K562 (cell line): ENCODE measurements at regions not wholly inside any gene's neighbourhood (a gene's known extent, or its start where the extent isn't known, plus 50 kb on each side); places are given as distances from the start of the nearest gene placed in this dataset.

Source experiments
- ATAC-seq: fragments of 200-7000 bp; cut with Tn5 transposase; 3 replicates; pipeline ENCODE4 v1.9.1; 2020; ENCODE audit warnings: moderate library complexity
- BruUV-seq: library from RNA; stranded (reverse); fragments of 400-500 nt; replicated peaks from 2 replicates; lab custom pipeline; 2021; lab: Mats Ljungman, UMichigan
- CTCF ChIA-PET: fragments of 300-600 bp; formaldehyde crosslinking; extraction: SDS; loops from one replicate; lab custom pipeline; 2021; ENCODE audit warnings: low intra/inter-chr PET ratio; lab: Yijun Ruan, JAX
- POLR2A ChIA-PET: fragments of 300-600, 350-650 bp; sonication (Branson Sonifier 250); formaldehyde crosslinking; extraction: SDS; loops from one replicate; lab custom pipeline; 2021; ENCODE audit warnings: antibody characterized with exemption, inconsistent platforms; lab: Yijun Ruan, JAX
- DNase-seq, 4 experiments: peaks; one replicate each; pipeline versions ENCODE4 v3.0.0 to v3.0.0-alpha.2; 2011 to 2018; ENCODE audit warnings: low spot score in 3 of 4, mixed read lengths in 3 of 4; ENCODE audit errors: extremely low read depth in 1 of 4
- FAIRE-seq: peaks from 2 replicates; lab custom pipeline; 2011; peaks lifted over from hg19 to GRCh38; lab: Jason Lieb, UNC
- H2AFZ ChIP-seq: 2 replicates; pipeline ENCODE4 v1.6.0; 2011; ENCODE audit warnings: low read depth, low read length, control low read depth, inconsistent platforms
- H3K27ac ChIP-seq: fragments of 200-600 bp; 3 replicates; pipeline ENCODE4 v1.8.0; 2011; ENCODE audit warnings: low read depth, mild to moderate bottlenecking, control low read depth, inconsistent platforms, low read length, moderate library complexity, mixed read lengths; ENCODE audit errors: extremely low read depth
- H3K27me3 ChIP-seq, 2 experiments: fragments of 300-600 bp in 1 of 2; 2 replicates in 1 of 2; 3 replicates in 1 of 2; pipeline versions ENCODE4 v1.6.0 to v1.8.0; 2011; ENCODE audit warnings: inconsistent platforms in 2 of 2, low read length in 2 of 2, mild to moderate bottlenecking in 1 of 2, mixed read lengths in 1 of 2, moderate library complexity in 1 of 2; ENCODE audit not compliant: control insufficient read depth in 2 of 2, insufficient read depth in 2 of 2
- H3K36me3 ChIP-seq: fragments of 300-600 bp; 3 replicates; pipeline ENCODE4 v1.8.0; 2011; ENCODE audit warnings: mild to moderate bottlenecking, low read length, inconsistent platforms; ENCODE audit not compliant: control insufficient read depth, insufficient read depth
- H3K4me1 ChIP-seq, 2 experiments: fragments of 200-600 bp in 1 of 2; replicated peaks in 1 of 2; 2 replicates in 1 of 2; 3 replicates in 1 of 2; pipeline versions ENCODE4 v1.5.1 to v1.8.0; 2011; ENCODE audit warnings: inconsistent platforms in 2 of 2, low read length in 2 of 2, mild to moderate bottlenecking in 1 of 2, mixed read lengths in 1 of 2, moderate library complexity in 1 of 2; ENCODE audit not compliant: control insufficient read depth in 2 of 2, insufficient read depth in 2 of 2
- H3K4me2 ChIP-seq: 2 replicates; pipeline ENCODE4 v1.6.1; 2011; ENCODE audit warnings: low read length, control low read depth, inconsistent platforms, mixed read lengths; ENCODE audit not compliant: insufficient read depth
- H3K4me3 ChIP-seq: fragments of 200-600 bp; sonication (generic), shearing (Covaris generic); 2 replicates; pipeline ENCODE4 v1.5.1; 2016; ENCODE audit warnings: control low read depth, inconsistent platforms
- H3K79me2 ChIP-seq: fragments of 200-600 bp; 3 replicates; pipeline ENCODE4 v1.8.0; 2011; ENCODE audit warnings: low read length, inconsistent platforms; ENCODE audit not compliant: control insufficient read depth, insufficient read depth
- H3K9ac ChIP-seq, 2 experiments: 2 replicates each; pipeline versions ENCODE4 v1.6.0 to v1.6.1; 2011; ENCODE audit warnings: low read depth in 2 of 2, low read length in 2 of 2, control low read depth in 1 of 2, inconsistent platforms in 1 of 2, mild to moderate bottlenecking in 1 of 2, mixed read lengths in 1 of 2; ENCODE audit not compliant: insufficient read depth in 1 of 2
- H3K9me1 ChIP-seq: one replicate; pipeline ENCODE4 v1.6.0; 2011; ENCODE audit warnings: inconsistent platforms, mild to moderate bottlenecking, low read length, moderate library complexity; ENCODE audit not compliant: control insufficient read depth, insufficient read depth
- H3K9me3 ChIP-seq: replicated peaks from 2 replicates; pipeline ENCODE4 v1.5.1; 2011; ENCODE audit warnings: low read depth, low read length, inconsistent platforms; ENCODE audit not compliant: control insufficient read depth, insufficient read depth
- H4K20me1 ChIP-seq: replicated peaks from 2 replicates; pipeline ENCODE4 v1.6.1; 2011; ENCODE audit warnings: low read length, inconsistent platforms, mixed read lengths; ENCODE audit not compliant: control insufficient read depth, insufficient read depth
- CREM ChIP-seq: IDR thresholded peaks from 2 replicates; pipeline ENCODE4 v1.6.1; 2014; ENCODE audit warnings: antibody characterized with exemption, low read depth
- E4F1 ChIP-seq: fragments of 250-450 bp; sonication (Bioruptor Pico); IDR thresholded peaks from 2 replicates; pipeline ENCODE4 v1.5.0; 2021; ENCODE audit warnings: mild to moderate bottlenecking, borderline replicate concordance
- MTA2 ChIP-seq: fragments of 450-650 bp; IDR thresholded peaks from 2 replicates; pipeline ENCODE4 v1.6.1; 2016; ENCODE audit warnings: low read depth
- MYNN ChIP-seq, 2 experiments: sonication (generic); formaldehyde crosslinking in 1 of 2; IDR thresholded peaks; 2 replicates each; pipeline versions ENCODE4 v1.5.0 to v1.6.1; 2016 to 2020; ENCODE audit warnings: antibody characterized with exemption in 1 of 2, missing genetic modification reagents in 1 of 2
- POLR2A ChIP-seq: fragments of 450-650 bp; conservative IDR thresholded peaks from 2 replicates; pipeline ENCODE4 v1.6.1; 2016
- RB1 ChIP-seq: fragments of 450-650 bp; IDR thresholded peaks from 2 replicates; pipeline ENCODE4 v1.6.1; 2017; ENCODE audit warnings: low read depth, mild to moderate bottlenecking
- ZKSCAN1 ChIP-seq: fragments of 150-350 bp; IDR thresholded peaks from 2 replicates; pipeline ENCODE4 v1.6.1; 2016; ENCODE audit warnings: low read depth, low read length
- ZKSCAN3 ChIP-seq: fragments of 250-450 bp; sonication (Bioruptor Pico); IDR thresholded peaks from 2 replicates; pipeline ENCODE4 v1.4.0; 2020
- ZNF407 ChIP-seq: fragments of 450-650 bp; IDR thresholded peaks from 2 replicates; pipeline ENCODE4 v1.6.1; 2016; ENCODE audit warnings: low read depth
- ZNF695 ChIP-seq: fragments of 450-650 bp; formaldehyde crosslinking; IDR thresholded peaks from 2 replicates; pipeline ENCODE4 v1.4.0; 2020; ENCODE audit warnings: mild to moderate bottlenecking, moderate library complexity
- ZSCAN29 ChIP-seq: fragments of 450-650 bp; IDR thresholded peaks from 2 replicates; pipeline ENCODE4 v1.6.1; 2017
- WGBS: fragments of 100-300 bp; shearing (Covaris generic); methylation state at CpG from one replicate; pipeline ENCODE4 v1.1.6; 2016; ENCODE audit warnings: low coverage, mixed read lengths; ENCODE audit not compliant: insufficient coverage; ENCODE audit errors: missing lambda C conversion rate; 5-methylcytosine and 5-hydroxymethylcytosine counted together
- in situ Hi-C: fragments of 300-500 bp; cut with MboI; formaldehyde crosslinking; loops from 4 replicates; pipeline ENCODE4 v1.15.0; 2018; ENCODE audit warnings: inconsistent platforms, mixed read lengths
- intact Hi-C: fragments of 100-400 bp; cut with micrococcal nuclease; formaldehyde crosslinking; loops from 2 replicates; pipeline ENCODE4 v1.14.2; 2022
- TF ChIP-seq, protein P1 (sequence below): IDR thresholded peaks from 3 replicates; pipeline ENCODE4 v1.6.1; 2011; ENCODE audit warnings: borderline replicate concordance, mild to moderate bottlenecking; ENCODE audit not compliant: insufficient read length, insufficient read depth

DNA sequence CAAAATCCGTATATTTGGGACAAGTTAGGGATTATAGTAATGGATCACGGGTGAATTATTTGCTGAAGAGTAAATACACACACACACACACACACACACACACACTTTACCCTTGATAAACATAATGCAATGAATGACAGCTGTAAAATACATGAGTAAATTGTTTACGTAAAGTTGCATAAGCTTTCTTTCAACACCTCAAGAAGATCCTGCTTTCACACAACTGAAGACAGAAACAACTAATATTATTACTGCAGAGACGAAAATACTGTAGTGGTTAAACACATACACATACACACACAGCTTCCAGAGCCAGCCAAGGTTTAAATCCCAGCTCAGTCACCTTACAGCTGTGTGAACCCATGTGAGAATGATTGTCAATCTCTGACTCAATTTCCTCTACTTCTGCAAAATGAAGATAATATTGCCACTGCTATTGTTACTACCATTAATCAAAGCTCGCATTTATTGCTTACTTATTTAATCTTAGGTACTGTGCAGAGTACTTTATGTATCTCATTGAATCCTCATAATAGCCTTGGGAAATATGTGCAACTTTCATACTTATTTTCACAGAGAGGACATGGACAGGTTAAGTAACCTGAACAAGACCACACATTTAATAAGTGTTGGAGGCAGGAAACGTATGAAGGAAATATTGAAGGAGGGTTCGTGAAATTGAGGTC is 50.6 kb upstream of the DOK6 start:
- FAIRE-seq (no peak), ATAC-seq (no peak), DNase-seq (no peak)
- intact Hi-C loops, result no loop called here
- H2AFZ ChIP-seq, result no peak overlapping the region
- no peaks in the 10 kb centered on the region for H3K27me3 ChIP-seq
- H4K20me1 ChIP-seq, result no peaks in the 10 kb centered on the region
- ChIA-PET POLR2A (no interaction called here), CTCF (interaction anchor here (0.6 kb wide), 1 partner anchor 119 kb away, joined by 3 read pairs; no protein-coding TSS in a partner anchor)
- no peaks in the 10 kb centered on the region for H3K4me1 ChIP-seq
- H3K27ac ChIP-seq, result no peak overlapping the region
- BruUV-seq, result no TSS peak
- no peaks in the 10 kb centered on the region for H3K9me3 ChIP-seq
- no peaks in the 10 kb centered on the region for H3K79me2 ChIP-seq
- no peak overlapping the region for H3K4me3 ChIP-seq
- 3% methylated on average over 7 of the region's 7 CpGs for WGBS
- in situ Hi-C loops, result no loop called here
- no peaks in the 10 kb centered on the region for H3K9me1 ChIP-seq
- H3K4me2 ChIP-seq, result no peak overlapping the region
- H3K36me3 ChIP-seq, result no peaks in the 10 kb centered on the region
- H3K9ac ChIP-seq, result no peak overlapping the region
- TF ChIP-seq E4F1, result no peak
- TF ChIP-seq ZKSCAN3 (CRISPR knock-in tag), result no peak
- no peak for TF ChIP-seq ZNF407
- no peak for TF ChIP-seq POLR2A
- TF ChIP-seq MTA2, result no peak
- no peak for TF ChIP-seq ZKSCAN1
- no peak for TF ChIP-seq MYNN (IDR thresholded peaks at IDR 0.05)
- no peak for TF ChIP-seq MYNN (CRISPR knock-in tag; IDR thresholded peaks at IDR 0.05)
- TF ChIP-seq, protein P1, sequence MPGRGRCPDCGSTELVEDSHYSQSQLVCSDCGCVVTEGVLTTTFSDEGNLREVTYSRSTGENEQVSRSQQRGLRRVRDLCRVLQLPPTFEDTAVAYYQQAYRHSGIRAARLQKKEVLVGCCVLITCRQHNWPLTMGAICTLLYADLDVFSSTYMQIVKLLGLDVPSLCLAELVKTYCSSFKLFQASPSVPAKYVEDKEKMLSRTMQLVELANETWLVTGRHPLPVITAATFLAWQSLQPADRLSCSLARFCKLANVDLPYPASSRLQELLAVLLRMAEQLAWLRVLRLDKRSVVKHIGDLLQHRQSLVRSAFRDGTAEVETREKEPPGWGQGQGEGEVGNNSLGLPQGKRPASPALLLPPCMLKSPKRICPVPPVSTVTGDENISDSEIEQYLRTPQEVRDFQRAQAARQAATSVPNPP, result no peak
- no peak for TF ChIP-seq ZSCAN29
- TF ChIP-seq ZNF695, result no peak
- TF ChIP-seq CREM, result no peak
- TF ChIP-seq RB1, result no peak
